ENCODE measurements at regions not wholly inside any gene's neighbourhood (a gene's known extent, or its start where the extent isn't known, plus 50 kb on each side); places are given as distances from the start of the nearest gene placed in this dataset.

GRCh38 chr18:34483198-34483597 lies 226.9 kb upstream of the DTNA start:
- no peaks in the 10 kb centered on the region for H3K27me3 ChIP-seq
- no peak overlapping the region for H3K27ac ChIP-seq
- TF ChIP-seq POLR2A (IDR thresholded peaks at IDR 0.05), result no peak
- TF ChIP-seq POLR2AphosphoS5 (IDR thresholded peaks at IDR 0.05; ENCODE audit: insufficient read depth in 1 of 2, low read depth in 1 of 2), result no peak
- no peak for TF ChIP-seq CTCF (IDR thresholded peaks at IDR 0.05)
- no peak for DNase-seq (ENCODE audit: extremely low spot score in 2 of 2)
- intact Hi-C loops (cut with DNase I), result no loop called here
- H3K4me3 ChIP-seq, result no peak overlapping the region
- no peaks in the 10 kb centered on the region for H3K36me3 ChIP-seq
- H3K4me1 ChIP-seq, result no peaks in the 10 kb centered on the region
- H3K9me3 ChIP-seq, result no peaks in the 10 kb centered on the region

GRCh38 chr18:34491719-34492118 lies 218.4 kb upstream of the DTNA start:
- no peak overlapping the region for H3K4me3 ChIP-seq
- DNase-seq (ENCODE audit: extremely low spot score in 2 of 2), result no peak
- intact Hi-C loops (cut with DNase I), result no loop called here
- H3K9me3 ChIP-seq, result no peaks in the 10 kb centered on the region
- no peaks in the 10 kb centered on the region for H3K4me1 ChIP-seq
- H3K36me3 ChIP-seq, result no peaks in the 10 kb centered on the region
- TF ChIP-seq CTCF (IDR thresholded peaks at IDR 0.05) (no peak), POLR2AphosphoS5 (IDR thresholded peaks at IDR 0.05; ENCODE audit: insufficient read depth in 1 of 2, low read depth in 1 of 2) (no peak), POLR2A (IDR thresholded peaks at IDR 0.05) (no peak)
- no peaks in the 10 kb centered on the region for H3K27me3 ChIP-seq
- H3K27ac ChIP-seq, result no peak overlapping the region

GRCh38 chr18:34492652-34493051 lies 217.4 kb upstream of the DTNA start:
- Histone ChIP-seq H3K4me3 (peak overlapping the region in 1 of 2 donors; percentile 37), H3K27ac (no peak overlapping the region), H3K36me3 (no peaks in the 10 kb centered on the region), H3K9me3 (no peaks in the 10 kb centered on the region), H3K27me3 (no peaks in the 10 kb centered on the region), H3K4me1 (no peaks in the 10 kb centered on the region)
- intact Hi-C loops (cut with DNase I), result no loop called here
- TF ChIP-seq CTCF (IDR thresholded peaks at IDR 0.05), result no peak
- TF ChIP-seq POLR2AphosphoS5 (IDR thresholded peaks at IDR 0.05; ENCODE audit: insufficient read depth in 1 of 2, low read depth in 1 of 2), result no peak
- TF ChIP-seq POLR2A (IDR thresholded peaks at IDR 0.05), result no peak
- no peak for DNase-seq (ENCODE audit: extremely low spot score in 2 of 2)

GRCh38 chr18:34493099-34493544 lies 217.0 kb upstream of the DTNA start:
- H3K27ac ChIP-seq, result no peak overlapping the region
- TF ChIP-seq POLR2A (IDR thresholded peaks at IDR 0.05) (no peak), CTCF (IDR thresholded peaks at IDR 0.05) (no peak), POLR2AphosphoS5 (IDR thresholded peaks at IDR 0.05; ENCODE audit: insufficient read depth in 1 of 2, low read depth in 1 of 2) (no peak)
- H3K9me3 ChIP-seq, result no peaks in the 10 kb centered on the region
- H3K4me3 ChIP-seq, result peak overlapping the region; percentile 37 to 57
- no peaks in the 10 kb centered on the region for H3K4me1 ChIP-seq
- DNase-seq (ENCODE audit: extremely low spot score in 2 of 2), result no peak
- no peaks in the 10 kb centered on the region for H3K36me3 ChIP-seq
- intact Hi-C loops (cut with DNase I), result no loop called here
- no peaks in the 10 kb centered on the region for H3K27me3 ChIP-seq

GRCh38 chr18:34493566-34494358 lies 216.3 kb upstream of the DTNA start:
- H3K27me3 ChIP-seq, result no peaks in the 10 kb centered on the region
- no peaks in the 10 kb centered on the region for H3K36me3 ChIP-seq
- H3K27ac ChIP-seq, result no peak overlapping the region
- TF ChIP-seq POLR2AphosphoS5 (IDR thresholded peaks at IDR 0.05; ENCODE audit: insufficient read depth in 1 of 2, low read depth in 1 of 2), result no peak
- TF ChIP-seq POLR2A (IDR thresholded peaks at IDR 0.05), result no peak
- TF ChIP-seq CTCF (IDR thresholded peaks at IDR 0.05), result no peak
- intact Hi-C loops (cut with DNase I), result no loop called here
- H3K4me1 ChIP-seq, result no peaks in the 10 kb centered on the region
- DNase-seq (ENCODE audit: extremely low spot score in 2 of 2), result no peak
- peak overlapping the region; percentile 37 to 57 for H3K4me3 ChIP-seq
- H3K9me3 ChIP-seq, result no peaks in the 10 kb centered on the region
